Fibroblast of the conjunctiva (primary cell): ENCODE measurements at regions not wholly inside any gene's neighbourhood (a gene's known extent, or its start where the extent isn't known, plus 50 kb on each side); places are given as distances from the start of the nearest gene placed in this dataset.

ENCODE experiments used
- DNase-seq: peaks from one replicate; pipeline ENCODE4 v3.0.0-alpha.2; 2010; ENCODE audit warnings: low read depth

DNA sequence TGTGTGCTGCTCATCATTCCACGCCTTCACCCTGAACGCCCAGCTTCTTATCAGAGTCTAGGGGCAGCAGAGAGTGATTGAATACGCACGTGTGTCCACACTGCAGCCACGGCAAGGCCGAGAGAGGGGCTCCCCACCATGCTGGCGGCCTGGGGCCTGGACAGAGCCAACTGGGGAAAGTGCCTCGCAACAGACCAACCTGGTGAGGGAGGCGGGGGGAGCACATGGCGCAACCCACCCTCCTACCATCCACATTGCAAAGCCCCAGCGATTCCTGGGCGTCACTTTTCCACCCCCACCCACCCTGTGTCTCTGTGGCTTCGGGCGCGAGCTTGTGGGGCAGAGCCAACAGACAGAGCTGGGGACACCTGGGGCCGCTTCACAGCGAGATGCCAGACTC is 66.4 kb upstream of the DUSP22 start:
- DNase-seq = no peak

DNA sequence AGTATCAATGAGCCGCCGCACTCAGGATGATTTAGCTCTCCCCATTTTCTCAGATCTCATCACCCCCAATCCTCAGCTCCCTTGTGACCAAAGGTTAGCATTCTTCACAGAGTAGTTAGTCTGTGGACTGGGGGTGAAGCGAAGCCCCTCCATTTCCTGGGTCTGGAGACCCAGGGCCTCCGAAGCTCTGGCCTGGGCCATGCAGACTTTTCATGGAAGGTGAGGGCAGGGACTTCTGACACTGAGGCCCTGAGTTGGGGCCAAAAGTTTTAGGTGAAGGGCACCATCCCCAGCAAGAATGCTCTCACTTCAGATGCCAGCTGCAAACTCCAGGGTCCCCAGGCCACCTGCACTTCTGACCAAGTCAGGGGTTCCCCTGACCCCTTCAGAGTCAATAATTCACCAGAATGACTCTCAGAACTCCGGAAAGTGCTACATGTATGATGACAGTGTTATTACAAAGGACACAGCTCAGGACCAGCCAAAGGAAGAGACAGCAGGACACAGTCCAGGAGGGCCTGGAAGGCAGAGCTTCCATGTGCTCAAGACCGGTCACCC is 65.7 kb upstream of the DUSP22 start:
- DNase-seq = no peak

DNA sequence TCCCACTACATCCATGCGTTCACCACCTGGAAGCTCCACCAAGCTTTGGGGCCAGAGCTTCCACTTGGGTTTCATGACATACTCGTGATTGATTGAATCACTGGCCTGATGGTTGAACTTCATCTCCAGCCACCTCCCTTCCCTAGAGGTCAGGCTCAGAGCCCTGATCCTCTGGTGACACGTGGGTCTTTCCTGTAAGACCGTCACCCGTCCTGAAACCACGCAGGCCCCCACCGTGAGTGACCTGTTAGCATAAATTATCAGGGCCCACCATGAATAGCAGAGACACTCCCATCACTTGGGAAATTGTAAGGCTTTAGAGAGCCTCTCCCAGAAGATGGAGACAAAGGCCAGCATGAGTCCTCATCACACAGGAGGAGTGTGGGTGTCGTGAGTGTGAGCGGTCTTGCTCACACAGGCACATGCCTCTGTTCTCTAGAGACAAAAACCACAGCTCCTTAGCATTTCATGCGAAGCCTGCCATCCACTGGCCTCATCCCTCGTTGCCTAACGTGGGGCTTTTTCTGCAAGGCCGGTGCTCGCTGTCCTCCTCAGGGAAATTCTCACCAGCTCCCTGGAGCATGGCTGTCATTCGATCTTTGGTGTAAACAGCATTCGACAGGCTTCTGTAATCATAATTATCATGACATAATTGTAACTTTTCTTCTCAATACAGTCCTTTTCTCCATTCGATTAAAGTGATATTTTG is 65.1 kb upstream of the DUSP22 start:
- DNase-seq = no peak

DNA sequence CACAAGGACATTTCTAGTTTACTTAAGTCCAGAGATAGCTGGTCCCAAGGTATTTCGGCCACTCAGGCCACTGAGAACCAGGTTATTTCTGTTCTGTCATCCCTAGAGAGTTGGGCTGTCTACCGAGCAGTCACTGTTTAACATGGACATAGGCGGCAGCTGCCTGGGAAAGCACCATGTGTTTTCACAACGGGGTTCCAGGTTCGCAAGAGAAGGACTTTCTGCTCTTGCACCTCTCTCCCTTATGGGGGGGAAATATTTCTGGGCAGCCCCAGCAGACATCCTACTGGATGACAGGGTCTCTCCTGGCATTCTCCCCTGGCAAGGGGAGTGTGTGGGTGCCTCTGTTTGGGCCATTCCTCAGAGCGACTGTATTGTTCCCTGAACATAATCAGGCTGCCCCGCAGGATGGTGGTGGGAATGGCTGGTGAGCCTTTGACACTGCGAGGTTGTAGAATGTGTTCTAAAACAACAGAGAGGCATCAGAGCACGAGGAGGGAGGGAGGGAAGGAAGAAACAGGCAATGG is 64.4 kb upstream of the DUSP22 start:
- no peak for DNase-seq

DNA sequence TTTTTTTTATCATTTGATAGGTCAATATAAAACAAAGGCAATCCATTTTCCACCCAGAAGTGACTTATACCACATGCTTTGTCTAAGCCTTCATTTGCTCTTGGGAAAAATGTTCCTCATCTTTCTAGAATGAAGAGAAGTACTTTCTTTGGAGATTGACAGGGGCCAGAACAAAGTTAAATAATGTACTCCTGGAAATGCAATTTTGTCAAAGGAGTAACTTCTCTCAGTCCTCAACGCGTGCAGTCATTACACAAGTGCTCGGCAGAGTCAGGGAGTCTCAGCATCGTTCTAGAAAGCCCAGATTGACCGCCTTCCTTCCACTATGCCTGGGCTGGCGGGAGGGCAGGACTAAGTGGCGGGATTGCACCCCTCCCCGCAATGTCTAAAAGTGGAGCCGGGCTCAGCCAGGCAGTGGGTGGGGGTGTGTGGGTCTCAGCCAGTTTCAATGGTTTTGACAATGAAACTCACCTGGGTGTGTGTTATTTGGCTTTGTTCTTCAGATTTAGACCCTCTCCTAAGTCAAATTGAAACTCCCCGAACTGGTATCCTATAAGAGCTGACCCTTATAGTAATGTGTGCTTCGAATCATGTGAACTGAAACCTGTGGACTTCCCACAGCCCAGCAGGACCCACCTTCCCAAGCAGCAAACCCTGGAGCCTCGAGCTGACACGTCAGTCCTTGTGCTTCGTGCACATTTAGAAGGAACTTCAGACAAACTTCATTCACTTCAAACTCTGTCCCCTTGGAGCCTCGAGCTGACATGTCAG is 63.2 kb upstream of the DUSP22 start:
- DNase-seq = no peak

DNA sequence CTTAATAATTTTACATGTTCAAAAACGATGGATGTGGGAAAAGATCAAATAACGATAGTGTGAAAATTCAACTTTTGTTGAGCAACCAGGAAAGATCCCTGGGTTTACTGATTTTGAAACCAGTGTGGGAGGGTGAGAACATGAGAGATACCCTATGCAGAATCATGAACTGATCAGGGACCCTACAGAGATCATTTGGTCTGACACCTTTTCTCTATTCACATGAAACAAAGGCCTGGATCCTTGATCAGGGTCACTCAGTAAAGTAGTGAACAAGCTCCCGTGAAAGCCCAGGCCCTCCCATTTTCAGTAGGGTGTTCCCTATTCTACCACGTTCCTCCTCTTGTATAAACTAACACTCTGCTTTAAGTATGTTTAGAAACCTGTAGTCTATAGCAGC is 60.5 kb upstream of the DUSP22 start:
- no peak for DNase-seq

DNA sequence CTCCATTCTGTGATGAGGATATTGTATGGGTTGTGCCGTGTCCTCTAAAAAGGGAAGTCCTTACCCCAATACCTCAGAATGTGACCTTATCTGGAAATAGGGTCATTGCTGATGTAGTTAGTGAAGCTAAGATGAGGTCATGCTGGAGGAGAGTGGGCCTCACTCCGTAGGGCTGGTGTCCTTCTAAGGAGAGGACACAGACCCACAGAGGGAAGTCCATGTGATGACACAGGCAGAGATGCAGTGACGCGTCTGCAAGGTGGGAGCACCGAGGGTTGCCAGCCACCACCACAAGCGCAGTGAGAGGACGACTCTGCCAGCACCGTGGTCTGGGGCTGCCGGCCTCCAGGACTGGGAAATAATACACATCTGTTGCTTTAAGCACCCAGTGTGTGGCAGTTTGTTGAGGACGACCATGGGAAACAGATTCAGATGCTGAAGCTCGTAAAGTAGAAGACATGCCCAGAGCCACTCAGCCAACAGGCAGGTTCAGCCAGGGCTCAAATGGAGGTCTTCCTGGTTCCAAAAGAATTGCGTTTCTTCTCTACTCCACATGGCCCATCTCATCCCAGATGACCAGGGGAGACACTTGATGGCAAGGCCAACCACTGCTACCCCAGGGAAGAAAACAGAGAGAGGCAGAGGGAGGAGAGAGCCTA is 59.2 kb upstream of the DUSP22 start:
- no peak for DNase-seq

DNA sequence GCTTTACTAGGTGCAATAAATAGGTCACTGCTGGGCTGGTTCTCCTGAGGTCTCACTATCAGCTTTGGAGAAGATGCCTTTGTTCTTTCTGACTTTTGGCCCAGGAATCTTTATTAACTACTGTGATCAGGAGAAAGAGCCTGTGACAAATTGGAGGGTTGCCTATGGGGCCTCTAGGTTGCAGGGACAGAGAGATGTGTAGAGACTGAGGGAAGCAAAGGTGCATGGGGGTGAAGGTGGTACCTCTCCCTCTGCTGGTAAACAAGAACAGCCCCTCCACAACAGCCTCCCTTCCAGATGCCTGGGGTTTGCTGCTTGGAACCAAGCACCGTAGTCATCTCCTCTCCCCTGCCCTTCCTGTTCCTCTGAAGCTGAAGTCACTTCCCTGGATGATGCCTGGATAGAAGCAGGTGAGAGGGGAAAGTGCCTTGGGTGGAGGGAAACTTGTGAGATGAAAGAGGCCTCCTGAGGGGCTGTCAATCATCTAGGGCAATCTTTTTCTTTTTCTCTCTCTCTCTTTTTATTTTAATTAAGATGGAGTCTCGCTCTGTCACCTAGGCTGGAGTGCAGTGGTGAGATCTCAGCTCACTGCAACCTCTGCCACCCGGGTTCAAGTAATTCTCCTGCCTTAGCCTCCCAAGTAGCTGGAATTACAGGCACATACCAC is 57.4 kb upstream of the DUSP22 start:
- DNase-seq = no peak

DNA sequence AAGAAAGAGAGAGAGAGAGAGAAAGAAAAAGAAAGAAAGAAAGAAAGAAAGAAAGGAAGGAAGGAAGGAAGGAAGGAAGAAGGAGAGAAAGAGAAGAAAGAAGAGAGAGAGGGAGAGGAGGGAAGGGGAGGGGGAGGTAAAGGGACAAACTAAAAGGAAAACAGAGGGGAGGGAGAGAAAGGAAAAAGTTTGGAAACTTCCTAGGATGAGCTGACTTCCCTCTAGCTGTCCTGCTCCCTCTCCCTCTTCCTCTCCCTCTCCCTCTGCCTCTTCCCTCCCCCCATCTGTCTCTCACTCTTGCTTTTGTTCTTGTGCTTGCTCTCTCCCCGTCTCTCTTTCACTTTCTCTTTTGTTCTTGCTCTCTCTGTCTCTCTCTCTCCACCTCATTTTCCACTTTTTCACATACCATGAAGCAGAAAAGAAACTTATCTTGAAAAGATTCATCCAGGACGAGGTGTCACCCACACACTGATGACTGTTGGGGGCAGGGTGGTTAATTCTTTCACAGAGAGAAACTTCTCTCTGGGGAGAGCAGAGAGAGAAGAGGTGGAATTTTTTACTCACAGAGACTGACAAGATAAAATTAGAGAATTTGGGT is 56.4 kb upstream of the DUSP22 start:
- peak; percentile 28 for DNase-seq

DNA sequence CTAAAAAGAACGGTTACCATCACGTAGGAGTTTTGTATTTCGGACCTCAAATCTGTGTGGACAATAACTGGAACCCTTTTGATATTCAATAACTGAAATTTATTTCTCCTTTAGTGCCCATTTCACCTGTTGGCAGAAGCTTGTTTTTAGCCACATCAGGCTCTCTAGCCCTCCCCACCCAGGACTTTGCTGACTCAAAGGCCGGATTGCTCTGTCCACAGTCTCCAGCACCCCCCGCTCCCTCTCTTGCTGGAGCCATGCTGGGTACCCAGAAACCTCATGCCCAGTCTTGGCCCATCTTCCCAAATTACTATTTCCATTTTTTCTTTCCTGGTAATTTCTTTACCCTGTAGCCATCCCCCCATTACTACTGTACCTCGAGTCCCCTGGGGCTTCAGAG is 55.8 kb upstream of the DUSP22 start:
- no peak for DNase-seq

DNA sequence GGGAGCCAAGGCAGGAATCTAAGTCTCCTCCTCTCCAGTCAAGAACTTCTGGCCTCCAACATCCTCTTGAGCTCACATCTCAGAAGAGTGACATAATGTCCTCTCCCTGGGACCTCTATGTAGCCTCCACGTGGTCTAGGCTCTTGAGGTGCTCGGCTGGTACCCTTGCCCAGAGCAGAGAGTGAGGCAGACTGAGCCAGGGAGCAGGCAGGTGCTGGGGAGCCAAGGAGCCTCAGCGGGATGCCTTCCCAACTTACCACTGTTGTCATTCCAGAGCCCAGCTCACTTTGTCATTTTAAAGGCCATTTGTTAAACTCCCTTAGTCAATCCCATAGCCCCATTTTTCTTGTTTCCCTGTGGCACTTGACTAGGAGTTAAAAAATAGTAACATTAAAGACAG is 52.1 kb upstream of the DUSP22 start:
- DNase-seq = no peak

DNA sequence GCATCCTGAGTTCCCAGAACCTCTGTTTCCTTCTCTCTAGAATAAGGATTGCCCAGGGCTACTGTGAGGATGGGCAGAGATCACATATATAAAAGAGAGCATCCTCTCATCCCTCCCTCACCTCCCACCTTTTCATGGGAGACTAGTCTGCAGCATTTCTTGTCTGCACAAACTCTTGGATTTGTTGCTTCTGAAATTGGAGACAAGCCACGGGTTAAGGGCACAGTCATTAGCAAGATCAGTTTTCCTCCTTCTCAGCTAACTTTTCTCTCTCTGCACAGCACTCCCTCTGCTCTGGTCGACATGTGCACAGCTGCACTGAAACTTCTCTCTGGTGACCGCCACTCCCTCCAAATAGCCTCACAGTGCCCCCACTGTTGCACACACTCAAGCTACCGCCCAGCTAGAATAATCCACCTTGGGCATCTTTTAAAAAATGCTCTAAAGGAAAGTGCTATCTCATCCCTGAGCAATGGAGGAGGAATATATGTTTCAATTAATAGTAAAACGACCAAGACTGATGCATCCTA is 50.9 kb upstream of the DUSP22 start:
- no peak for DNase-seq
